IMR-90 (cell line): ENCODE measurements at regions not wholly inside any gene's neighbourhood (a gene's known extent, or its start where the extent isn't known, plus 50 kb on each side); places are given as distances from the start of the nearest gene placed in this dataset.

Experiments used
- ATAC-seq: fragments of 200-7000 bp; cut with Tn5 transposase; 2 replicates; pipeline ENCODE4 v1.9.1; 2020; ENCODE audit warnings: low read depth, mild to moderate bottlenecking, moderate library complexity
- BruUV-seq: library from RNA; stranded (reverse); fragments of 400-500 nt; replicated peaks from 2 replicates; lab custom pipeline; 2021; lab: Mats Ljungman, UMichigan
- CTCF ChIA-PET: fragments of 300-600 bp; formaldehyde crosslinking; extraction: SDS; loops from one replicate; lab custom pipeline; 2021; ENCODE audit warnings: antibody characterized with exemption; lab: Yijun Ruan, JAX
- POLR2A ChIA-PET: fragments of 300-600 bp; sonication (Branson Sonifier 250); formaldehyde crosslinking; loops from one replicate; lab custom pipeline; 2022; ENCODE audit warnings: antibody characterized with exemption; ENCODE audit not compliant: unreplicated experiment; lab: Charles Lee
- DNase-seq: peaks from one replicate; pipeline ENCODE4 v3.0.0; 2013
- H2AFZ ChIP-seq: replicated peaks from 2 replicates; pipeline ENCODE3; 2013; ENCODE audit warnings: low read length, mild to moderate bottlenecking; ENCODE audit not compliant: poor library complexity
- H2AK5ac ChIP-seq: 2 replicates; pipeline ENCODE4 v1.6.1; 2013; ENCODE audit warnings: low read depth, low read length, inconsistent platforms
- H2AK9ac ChIP-seq: replicated peaks from 2 replicates; pipeline ENCODE3; 2013; ENCODE audit warnings: mild to moderate bottlenecking, low read depth, low read length, moderate library complexity; ENCODE audit not compliant: poor library complexity
- H2BK120ac ChIP-seq: 2 replicates; pipeline ENCODE4 v1.6.1; 2013; ENCODE audit warnings: low read depth, low read length, inconsistent platforms
- H2BK15ac ChIP-seq: 3 replicates; pipeline ENCODE4 v1.6.1; 2013; ENCODE audit warnings: low read depth, low read length, inconsistent platforms
- H2BK20ac ChIP-seq: 2 replicates; pipeline ENCODE4 v1.6.1; 2013; ENCODE audit warnings: low read depth, mild to moderate bottlenecking, inconsistent platforms, low read length, moderate library complexity
- H2BK5ac ChIP-seq: 2 replicates; pipeline ENCODE4 v1.6.1; 2013; ENCODE audit warnings: mild to moderate bottlenecking, low read depth, low read length, inconsistent platforms; ENCODE audit not compliant: poor library complexity, severe bottlenecking
- H3K14ac ChIP-seq: replicated peaks from 2 replicates; pipeline ENCODE4 v1.6.1; 2013; ENCODE audit warnings: low read depth, low read length, inconsistent platforms
- H3K18ac ChIP-seq: 2 replicates; pipeline ENCODE4 v1.6.1; 2013; ENCODE audit warnings: low read depth, low read length, control low read depth
- H3K23ac ChIP-seq: 2 replicates; pipeline ENCODE4 v1.6.1; 2013; ENCODE audit warnings: low read depth, low read length, inconsistent platforms
- H3K27ac ChIP-seq: 2 replicates; pipeline ENCODE4 v1.5.1; 2013; ENCODE audit warnings: mild to moderate bottlenecking, control low read depth, low read length; ENCODE audit not compliant: insufficient read depth
- H3K27me3 ChIP-seq: 2 replicates; pipeline ENCODE4 v1.6.1; 2013; ENCODE audit warnings: low read length; ENCODE audit not compliant: control insufficient read depth, insufficient read depth
- H3K36me3 ChIP-seq: 2 replicates; pipeline ENCODE4 v1.6.1; 2013; ENCODE audit warnings: low read length, mixed read lengths; ENCODE audit not compliant: control insufficient read depth, insufficient read depth
- H3K4ac ChIP-seq: 2 replicates; pipeline ENCODE4 v1.6.1; 2013; ENCODE audit warnings: low read depth, low read length, inconsistent platforms
- H3K4me1 ChIP-seq: 2 replicates; pipeline ENCODE4 v1.6.1; 2013; ENCODE audit warnings: low read length, mixed read lengths; ENCODE audit not compliant: control insufficient read depth, insufficient read depth
- H3K4me2 ChIP-seq: 2 replicates; pipeline ENCODE4 v1.6.1; 2013; ENCODE audit warnings: low read depth, mild to moderate bottlenecking, control low read depth, low read length, moderate library complexity
- H3K4me3 ChIP-seq: 2 replicates; pipeline ENCODE4 v1.5.1; 2013; ENCODE audit warnings: low read depth, mild to moderate bottlenecking, control low read depth, low read length, moderate library complexity; ENCODE audit not compliant: insufficient read depth
- H3K56ac ChIP-seq: 2 replicates; pipeline ENCODE4 v1.6.1; 2013; ENCODE audit warnings: low read length, inconsistent platforms; ENCODE audit not compliant: insufficient read depth; ENCODE audit errors: extremely low read depth
- H3K79me1 ChIP-seq, 2 experiments: 2 replicates each; pipeline ENCODE4 v1.6.1; 2013; ENCODE audit warnings: low read length in 2 of 2, inconsistent platforms in 1 of 2, low read depth in 1 of 2
- H3K9ac ChIP-seq: 2 replicates; pipeline ENCODE4 v1.6.1; 2013; ENCODE audit warnings: low read depth, low read length, control low read depth
- H3K9me1 ChIP-seq: 2 replicates; pipeline ENCODE4 v1.6.1; 2013; ENCODE audit warnings: low read length, inconsistent platforms; ENCODE audit not compliant: insufficient read depth
- H3K9me3 ChIP-seq: 2 replicates; pipeline ENCODE4 v1.6.1; 2013; ENCODE audit warnings: low read length; ENCODE audit not compliant: control insufficient read depth, insufficient read depth
- H4K20me1 ChIP-seq: 2 replicates; pipeline ENCODE4 v1.6.1; 2013; ENCODE audit warnings: low read length, inconsistent platforms; ENCODE audit not compliant: insufficient read depth
- H4K5ac ChIP-seq: 2 replicates; pipeline ENCODE4 v1.6.1; 2013; ENCODE audit warnings: mild to moderate bottlenecking, low read depth, low read length, control low read depth
- H4K8ac ChIP-seq, 2 experiments: 2 replicates each; pipeline ENCODE4 v1.6.1; 2013; ENCODE audit warnings: low read depth in 2 of 2, low read length in 2 of 2, control low read depth in 1 of 2, inconsistent platforms in 1 of 2
- H4K91ac ChIP-seq: 2 replicates; pipeline ENCODE4 v1.6.1; 2013; ENCODE audit warnings: low read depth, low read length, inconsistent platforms; ENCODE audit not compliant: insufficient read depth
- BHLHE40 ChIP-seq: fragments of 150-350 bp; IDR thresholded peaks from 2 replicates; pipeline ENCODE4 v1.6.1; 2016; ENCODE audit warnings: mild to moderate bottlenecking, low read depth, low read length
- CEBPB ChIP-seq: IDR thresholded peaks from 2 replicates; pipeline ENCODE4 v1.6.1; 2012; ENCODE audit warnings: low read depth, low read length, improper control_type of control experiment
- CHD1 ChIP-seq: IDR thresholded peaks from 2 replicates; pipeline ENCODE4 v1.6.1; 2012; ENCODE audit warnings: low read depth, low read length, improper control_type of control experiment
- FOS ChIP-seq: fragments of 150-350 bp; IDR thresholded peaks from 2 replicates; pipeline ENCODE4 v1.6.1; 2016; ENCODE audit warnings: low read depth, low read length
- MAZ ChIP-seq: IDR thresholded peaks from 2 replicates; pipeline ENCODE4 v1.6.1; 2012; ENCODE audit warnings: low read depth, mild to moderate bottlenecking, low read length, improper control_type of control experiment, moderate library complexity, borderline replicate concordance
- MXI1 ChIP-seq: IDR thresholded peaks from 2 replicates; pipeline ENCODE4 v1.6.1; 2012; ENCODE audit warnings: low read depth, mild to moderate bottlenecking, low read length, moderate library complexity, borderline replicate concordance
- NFE2L2 ChIP-seq: fragments of 150-350 bp; IDR thresholded peaks from 2 replicates; pipeline ENCODE4 v1.6.1; 2016; ENCODE audit warnings: low read depth, mild to moderate bottlenecking, low read length
- POLR2A ChIP-seq: IDR thresholded peaks from 2 replicates; pipeline ENCODE4 v1.6.1; 2012; ENCODE audit warnings: mild to moderate bottlenecking, low read depth, low read length
- RAD21 ChIP-seq: IDR thresholded peaks from 2 replicates; pipeline ENCODE4 v1.6.1; 2012; ENCODE audit warnings: low read length, improper control_type of control experiment
- RCOR1 ChIP-seq: IDR thresholded peaks from 2 replicates; pipeline ENCODE4 v1.6.1; 2012; ENCODE audit warnings: mild to moderate bottlenecking, low read length, improper control_type of control experiment; ENCODE audit not compliant: insufficient replicate concordance
- RFX5 ChIP-seq: IDR thresholded peaks from 2 replicates; pipeline ENCODE4 v1.8.0; 2012; ENCODE audit warnings: low read depth, mild to moderate bottlenecking, low read length, moderate library complexity
- SMC3 ChIP-seq: fragments of 150-350 bp; IDR thresholded peaks from 2 replicates; pipeline ENCODE4 v1.6.1; 2016; ENCODE audit warnings: low read depth, mild to moderate bottlenecking, antibody characterized with exemption, low read length, moderate library complexity
- WGBS, 2 experiments: methylation state at CpG; one replicate each; pipeline versions ENCODE4 v1.1.5 to v1.1.7; 2013; ENCODE audit warnings: missing lambda C conversion rate in 2 of 2; ENCODE audit not compliant: insufficient read length in 1 of 2; ENCODE audit errors: extremely low coverage in 2 of 2; 5-methylcytosine and 5-hydroxymethylcytosine counted together
- dilution Hi-C: fragments of 300-500 bp; cut with HindIII; formaldehyde crosslinking; loops from one replicate; pipeline ENCODE4 v1.14.3; 2018; ENCODE audit warnings: low sequenced_read_pairs; ENCODE audit not compliant: unreplicated experiment
- in situ Hi-C: fragments of 300-500 bp; cut with MboI; formaldehyde crosslinking; loops from 3 replicates; pipeline ENCODE4 v1.14.3; 2019; ENCODE audit warnings: low sequenced_read_pairs, inconsistent platforms, mixed read lengths
- intact Hi-C: fragments of 100-400 bp; cut with micrococcal nuclease; formaldehyde crosslinking; loops from 2 replicates; pipeline ENCODE4 v1.10.0; 2022
- TF ChIP-seq, protein P1 (sequence below): fragments of 150-350 bp; IDR thresholded peaks from 2 replicates; pipeline ENCODE4 v1.6.1; 2016; ENCODE audit warnings: low read depth, mild to moderate bottlenecking, low read length, moderate library complexity, borderline replicate concordance
- TF ChIP-seq, protein P2 (sequence below): fragments of 150-350 bp; IDR thresholded peaks from 2 replicates; pipeline ENCODE4 v1.6.1; 2017; ENCODE audit warnings: mild to moderate bottlenecking, antibody characterized with exemption, low read length, low read depth
- TF ChIP-seq, protein P3 (sequence below): conservative IDR thresholded peaks from 2 replicates; pipeline ENCODE4 v1.5.1; 2012; ENCODE audit warnings: mild to moderate bottlenecking, low read depth, low read length, improper control_type of control experiment

DNA sequence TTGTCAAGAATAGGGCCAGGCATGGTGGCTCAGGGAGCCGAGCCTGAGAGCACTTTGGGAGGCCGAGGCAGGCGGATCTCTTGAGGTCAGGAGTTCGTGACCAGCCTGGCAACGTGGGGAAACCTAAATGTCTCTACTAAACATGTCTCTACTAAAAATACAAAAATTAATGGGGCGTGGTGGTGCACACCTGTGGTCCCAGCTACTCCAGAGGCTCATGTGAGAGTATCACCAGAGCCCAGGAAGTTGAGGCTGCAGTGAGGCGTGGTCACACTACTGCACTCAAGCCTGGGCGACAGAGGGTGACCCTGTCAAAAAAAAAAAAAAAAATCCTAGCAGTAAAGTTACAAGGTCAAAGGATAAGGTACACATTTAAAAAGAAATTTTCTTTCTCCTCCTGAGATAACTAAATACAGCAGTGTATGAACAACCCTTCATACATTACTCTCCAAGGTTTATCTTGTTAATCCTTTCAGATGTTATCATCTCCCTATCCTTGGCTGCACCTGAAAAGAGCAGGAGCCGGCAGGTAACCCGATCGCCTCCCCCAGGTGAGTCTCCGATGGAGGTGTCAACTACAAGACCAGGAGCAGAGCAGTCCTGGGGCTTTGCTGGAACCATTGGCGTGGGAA, 122.3 kb downstream of the GOSR1 start:
- no peaks in the 10 kb centered on the region for H3K9me3 ChIP-seq
- H3K18ac ChIP-seq = no peak overlapping the region
- H2BK120ac ChIP-seq = 0 out of 2 replicates have a peak overlapping the region, but pooled peaks have one; percentile 67
- ATAC-seq (no peak), DNase-seq (no peak)
- WGBS, 2 experiments = 100% methylated on average over 2 of the region's 13 CpGs; no CpG with 5 or more reads in 1 of the 2 experiments
- POLR2A ChIA-PET = no interaction called here
- H3K9ac ChIP-seq = peak overlapping the region; percentile 63; the same call in 1 of the 2 replicates
- H3K4me3 ChIP-seq = peak overlapping the region; percentile 75
- intact Hi-C loops = loop anchor here (1.0 to 10.0 kb wide), 3 partner anchors 77 to 122 kb away; partner anchors contain the start of gene GOSR1
- no peak overlapping the region for H3K14ac ChIP-seq
- H2AK5ac ChIP-seq = no peak overlapping the region
- in situ Hi-C loops = no loop called here
- no peaks in the 10 kb centered on the region for H3K36me3 ChIP-seq
- dilution Hi-C loops = no loop called here
- H4K20me1 ChIP-seq = no peaks in the 10 kb centered on the region; the same call in 1 of the 2 replicates
- 0 out of 2 replicates have a peak overlapping the region, but pooled peaks have one; percentile 39 for H2BK20ac ChIP-seq
- 0 out of 2 replicates have a peak, but pooled peaks cover 2% of the 10 kb centered on the region for H3K9me1 ChIP-seq
- H4K91ac ChIP-seq = peak overlapping the region; percentile 91; the same call in 1 of the 2 replicates
- no TSS peak for BruUV-seq
- H2BK15ac ChIP-seq = no peak overlapping the region
- peak overlapping the region; percentile 57 to 91; a peak in 2 of 4 replicates for H4K8ac ChIP-seq
- peak overlapping the region; percentile 100 for H2AFZ ChIP-seq
- H4K5ac ChIP-seq = no peak overlapping the region
- peak overlapping the region; percentile 92 for H3K27ac ChIP-seq
- H3K56ac ChIP-seq = no peak overlapping the region
- H3K4ac ChIP-seq = no peak overlapping the region
- no peak overlapping the region for H3K23ac ChIP-seq
- peaks cover 0 to 16% of the 10 kb centered on the region in 2 experiments for H3K79me1 ChIP-seq
- H3K4me2 ChIP-seq = peak overlapping the region; percentile 92
- peaks cover 2% of the 10 kb centered on the region for H3K4me1 ChIP-seq
- H2BK5ac ChIP-seq = peak overlapping the region; percentile 96
- no peaks in the 10 kb centered on the region for H3K27me3 ChIP-seq
- CTCF ChIA-PET = no interaction called here
- H2AK9ac ChIP-seq = peak overlapping the region; percentile 98
- TF ChIP-seq RFX5 = no peak
- TF ChIP-seq BHLHE40 = no peak
- TF ChIP-seq, protein P1, sequence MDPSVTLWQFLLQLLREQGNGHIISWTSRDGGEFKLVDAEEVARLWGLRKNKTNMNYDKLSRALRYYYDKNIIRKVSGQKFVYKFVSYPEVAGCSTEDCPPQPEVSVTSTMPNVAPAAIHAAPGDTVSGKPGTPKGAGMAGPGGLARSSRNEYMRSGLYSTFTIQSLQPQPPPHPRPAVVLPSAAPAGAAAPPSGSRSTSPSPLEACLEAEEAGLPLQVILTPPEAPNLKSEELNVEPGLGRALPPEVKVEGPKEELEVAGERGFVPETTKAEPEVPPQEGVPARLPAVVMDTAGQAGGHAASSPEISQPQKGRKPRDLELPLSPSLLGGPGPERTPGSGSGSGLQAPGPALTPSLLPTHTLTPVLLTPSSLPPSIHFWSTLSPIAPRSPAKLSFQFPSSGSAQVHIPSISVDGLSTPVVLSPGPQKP = no peak
- no peak for TF ChIP-seq MAZ
- TF ChIP-seq, protein P2, sequence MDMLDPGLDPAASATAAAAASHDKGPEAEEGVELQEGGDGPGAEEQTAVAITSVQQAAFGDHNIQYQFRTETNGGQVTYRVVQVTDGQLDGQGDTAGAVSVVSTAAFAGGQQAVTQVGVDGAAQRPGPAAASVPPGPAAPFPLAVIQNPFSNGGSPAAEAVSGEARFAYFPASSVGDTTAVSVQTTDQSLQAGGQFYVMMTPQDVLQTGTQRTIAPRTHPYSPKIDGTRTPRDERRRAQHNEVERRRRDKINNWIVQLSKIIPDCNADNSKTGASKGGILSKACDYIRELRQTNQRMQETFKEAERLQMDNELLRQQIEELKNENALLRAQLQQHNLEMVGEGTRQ = no peak
- no peak for TF ChIP-seq RAD21
- TF ChIP-seq FOS = no peak
- no peak for TF ChIP-seq CEBPB
- TF ChIP-seq POLR2A = no peak
- no peak for TF ChIP-seq RCOR1
- TF ChIP-seq, protein P3, sequence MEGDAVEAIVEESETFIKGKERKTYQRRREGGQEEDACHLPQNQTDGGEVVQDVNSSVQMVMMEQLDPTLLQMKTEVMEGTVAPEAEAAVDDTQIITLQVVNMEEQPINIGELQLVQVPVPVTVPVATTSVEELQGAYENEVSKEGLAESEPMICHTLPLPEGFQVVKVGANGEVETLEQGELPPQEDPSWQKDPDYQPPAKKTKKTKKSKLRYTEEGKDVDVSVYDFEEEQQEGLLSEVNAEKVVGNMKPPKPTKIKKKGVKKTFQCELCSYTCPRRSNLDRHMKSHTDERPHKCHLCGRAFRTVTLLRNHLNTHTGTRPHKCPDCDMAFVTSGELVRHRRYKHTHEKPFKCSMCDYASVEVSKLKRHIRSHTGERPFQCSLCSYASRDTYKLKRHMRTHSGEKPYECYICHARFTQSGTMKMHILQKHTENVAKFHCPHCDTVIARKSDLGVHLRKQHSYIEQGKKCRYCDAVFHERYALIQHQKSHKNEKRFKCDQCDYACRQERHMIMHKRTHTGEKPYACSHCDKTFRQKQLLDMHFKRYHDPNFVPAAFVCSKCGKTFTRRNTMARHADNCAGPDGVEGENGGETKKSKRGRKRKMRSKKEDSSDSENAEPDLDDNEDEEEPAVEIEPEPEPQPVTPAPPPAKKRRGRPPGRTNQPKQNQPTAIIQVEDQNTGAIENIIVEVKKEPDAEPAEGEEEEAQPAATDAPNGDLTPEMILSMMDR = no peak
- no peak for TF ChIP-seq CHD1
- TF ChIP-seq SMC3 = no peak
- no peak for TF ChIP-seq NFE2L2
- no peak for TF ChIP-seq MXI1
